Hepatocyte (in vitro differentiated cells): ENCODE measurements at regions not wholly inside any gene's neighbourhood (a gene's known extent, or its start where the extent isn't known, plus 50 kb on each side); places are given as distances from the start of the nearest gene placed in this dataset.

Experiments
- DNase-seq: peaks from one replicate; pipeline ENCODE4 v3.0.0-alpha.2; 2016; ENCODE audit warnings: low spot score
- H2AFZ ChIP-seq: fragments of 200-600 bp; sonication (generic); 2 replicates; pipeline ENCODE4 v1.6.0; 2016; ENCODE audit warnings: antibody characterized with exemption, mild to moderate bottlenecking
- H3K27ac ChIP-seq: fragments of 200-600 bp; sonication (generic); 2 replicates; pipeline ENCODE4 v1.5.1; 2016; ENCODE audit warnings: mild to moderate bottlenecking
- H3K27me3 ChIP-seq: fragments of 200-600 bp; sonication (generic); 2 replicates; pipeline ENCODE4 v1.6.1; 2016
- H3K36me3 ChIP-seq: fragments of 200-600 bp; sonication (generic); replicated peaks from 2 replicates; pipeline ENCODE4 v1.5.1; 2016; ENCODE audit warnings: low read depth; ENCODE audit not compliant: insufficient read depth
- H3K4me1 ChIP-seq: fragments of 200-600 bp; sonication (generic); 2 replicates; pipeline ENCODE4 v1.5.1; 2016; ENCODE audit warnings: mild to moderate bottlenecking, moderate library complexity; ENCODE audit not compliant: insufficient read depth
- H3K4me2 ChIP-seq: fragments of 200-600 bp; sonication (generic); 2 replicates; pipeline ENCODE4 v1.6.0; 2016
- H3K4me3 ChIP-seq: fragments of 200-600 bp; sonication (generic); 2 replicates; pipeline ENCODE4 v1.5.1; 2016; ENCODE audit warnings: mild to moderate bottlenecking
- H3K79me2 ChIP-seq: fragments of 200-600 bp; sonication (generic); 2 replicates; pipeline ENCODE4 v1.6.0; 2017; ENCODE audit warnings: mild to moderate bottlenecking
- H3K9me2 ChIP-seq: fragments of 200-600 bp; sonication (generic); replicated peaks from 2 replicates; pipeline ENCODE4 v1.6.0; 2017; ENCODE audit warnings: mild to moderate bottlenecking; ENCODE audit not compliant: insufficient read depth
- H3K9me3 ChIP-seq: fragments of 200-600 bp; sonication (generic); 2 replicates; pipeline ENCODE4 v1.5.1; 2016; ENCODE audit warnings: low read depth, mild to moderate bottlenecking
- H4K20me1 ChIP-seq: fragments of 200-600 bp; sonication (generic); 2 replicates; pipeline ENCODE4 v1.6.0; 2016; ENCODE audit warnings: mild to moderate bottlenecking; ENCODE audit not compliant: insufficient read depth, poor library complexity, severe bottlenecking
- EZH2 ChIP-seq: fragments of 200-600 bp; sonication (generic); IDR thresholded peaks from 2 replicates; pipeline ENCODE4 v1.6.1; 2016; ENCODE audit warnings: antibody characterized with exemption, mild to moderate bottlenecking, borderline replicate concordance
- EZH2phosphoT487 ChIP-seq: fragments of 200-600 bp; sonication (generic); IDR thresholded peaks from one replicate; pipeline ENCODE4 v1.6.1; 2018; ENCODE audit warnings: antibody characterized with exemption, mild to moderate bottlenecking, low read depth, moderate library complexity; ENCODE audit not compliant: unreplicated experiment, severe bottlenecking
- WGBS: methylation state at CpG from one replicate; pipeline ENCODE4 v1.1.6; 2016; ENCODE audit warnings: low lambda C conversion rate; ENCODE audit errors: missing lambda C conversion rate; 5-methylcytosine and 5-hydroxymethylcytosine counted together
- TF ChIP-seq, protein P1 (sequence below): fragments of 200-600 bp; sonication (generic); IDR thresholded peaks from 2 replicates; pipeline ENCODE4 v1.5.1; 2016; ENCODE audit warnings: antibody characterized with exemption, mild to moderate bottlenecking; ENCODE audit not compliant: poor library complexity

GRCh38 chr6:151719070-151719469 lies 88.4 kb upstream of the ESR1 start:
- TF ChIP-seq, protein P1, sequence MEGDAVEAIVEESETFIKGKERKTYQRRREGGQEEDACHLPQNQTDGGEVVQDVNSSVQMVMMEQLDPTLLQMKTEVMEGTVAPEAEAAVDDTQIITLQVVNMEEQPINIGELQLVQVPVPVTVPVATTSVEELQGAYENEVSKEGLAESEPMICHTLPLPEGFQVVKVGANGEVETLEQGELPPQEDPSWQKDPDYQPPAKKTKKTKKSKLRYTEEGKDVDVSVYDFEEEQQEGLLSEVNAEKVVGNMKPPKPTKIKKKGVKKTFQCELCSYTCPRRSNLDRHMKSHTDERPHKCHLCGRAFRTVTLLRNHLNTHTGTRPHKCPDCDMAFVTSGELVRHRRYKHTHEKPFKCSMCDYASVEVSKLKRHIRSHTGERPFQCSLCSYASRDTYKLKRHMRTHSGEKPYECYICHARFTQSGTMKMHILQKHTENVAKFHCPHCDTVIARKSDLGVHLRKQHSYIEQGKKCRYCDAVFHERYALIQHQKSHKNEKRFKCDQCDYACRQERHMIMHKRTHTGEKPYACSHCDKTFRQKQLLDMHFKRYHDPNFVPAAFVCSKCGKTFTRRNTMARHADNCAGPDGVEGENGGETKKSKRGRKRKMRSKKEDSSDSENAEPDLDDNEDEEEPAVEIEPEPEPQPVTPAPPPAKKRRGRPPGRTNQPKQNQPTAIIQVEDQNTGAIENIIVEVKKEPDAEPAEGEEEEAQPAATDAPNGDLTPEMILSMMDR = no peak
- TF ChIP-seq EZH2phosphoT487 (no peak), EZH2 (no peak)
- no peak for DNase-seq
- H3K9me2 ChIP-seq = no peaks in the 10 kb centered on the region
- no peak overlapping the region for H3K4me3 ChIP-seq
- 86% methylated on average over 5 of the region's 5 CpGs for WGBS
- no peak overlapping the region for H2AFZ ChIP-seq
- H3K36me3 ChIP-seq = no peaks in the 10 kb centered on the region
- H3K27me3 ChIP-seq = no peaks in the 10 kb centered on the region
- H3K4me2 ChIP-seq = no peak overlapping the region
- H3K27ac ChIP-seq = no peak overlapping the region
- H3K4me1 ChIP-seq = no peaks in the 10 kb centered on the region
- H3K9me3 ChIP-seq = no peaks in the 10 kb centered on the region
- no peaks in the 10 kb centered on the region for H4K20me1 ChIP-seq
- no peaks in the 10 kb centered on the region for H3K79me2 ChIP-seq

GRCh38 chr6:151721146-151721545 lies 86.3 kb upstream of the ESR1 start:
- Histone ChIP-seq H3K9me3 (no peaks in the 10 kb centered on the region), H3K4me2 (no peak overlapping the region), H3K79me2 (no peaks in the 10 kb centered on the region), H3K27ac (no peak overlapping the region), H3K4me3 (no peak overlapping the region), H3K36me3 (no peaks in the 10 kb centered on the region), H4K20me1 (no peaks in the 10 kb centered on the region), H3K4me1 (no peaks in the 10 kb centered on the region), H3K27me3 (no peaks in the 10 kb centered on the region), H2AFZ (no peak overlapping the region), H3K9me2 (no peaks in the 10 kb centered on the region)
- WGBS = 72% methylated on average over 3 of the region's 3 CpGs
- no peak for TF ChIP-seq EZH2
- TF ChIP-seq EZH2phosphoT487 = no peak
- TF ChIP-seq, protein P1 = no peak
- no peak for DNase-seq

DNA sequence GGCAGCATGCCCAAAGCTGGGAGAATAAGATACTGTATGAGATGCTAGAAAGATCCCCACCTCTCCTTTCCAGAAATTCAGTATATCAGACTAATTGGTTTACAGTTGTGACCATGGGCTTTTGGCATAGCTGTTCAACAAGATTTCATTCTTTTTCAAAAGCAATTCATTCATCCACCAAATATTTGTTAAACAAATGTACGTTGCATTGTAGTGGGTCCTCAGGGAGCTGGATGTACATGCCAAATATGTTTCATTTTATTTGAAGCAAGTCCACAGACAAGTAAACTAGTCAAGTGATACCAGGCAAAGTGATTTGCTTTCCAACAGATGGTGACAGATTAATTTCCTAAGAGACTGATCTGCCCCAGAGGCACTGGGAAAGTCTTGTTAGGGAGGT lies 85.8 kb upstream of the ESR1 start:
- no peak overlapping the region for H3K4me2 ChIP-seq
- no peaks in the 10 kb centered on the region for H4K20me1 ChIP-seq
- H3K4me1 ChIP-seq = no peaks in the 10 kb centered on the region
- no peak for DNase-seq
- no peak overlapping the region for H3K27ac ChIP-seq
- H3K4me3 ChIP-seq = no peak overlapping the region
- no peak overlapping the region for H2AFZ ChIP-seq
- no peaks in the 10 kb centered on the region for H3K27me3 ChIP-seq
- H3K36me3 ChIP-seq = no peaks in the 10 kb centered on the region
- H3K9me3 ChIP-seq = no peaks in the 10 kb centered on the region
- H3K79me2 ChIP-seq = no peaks in the 10 kb centered on the region
- WGBS = 60% methylated on average over 1 of the region's 1 CpG
- TF ChIP-seq EZH2 (no peak), EZH2phosphoT487 (no peak)
- TF ChIP-seq, protein P1 = no peak
- no peaks in the 10 kb centered on the region for H3K9me2 ChIP-seq

DNA sequence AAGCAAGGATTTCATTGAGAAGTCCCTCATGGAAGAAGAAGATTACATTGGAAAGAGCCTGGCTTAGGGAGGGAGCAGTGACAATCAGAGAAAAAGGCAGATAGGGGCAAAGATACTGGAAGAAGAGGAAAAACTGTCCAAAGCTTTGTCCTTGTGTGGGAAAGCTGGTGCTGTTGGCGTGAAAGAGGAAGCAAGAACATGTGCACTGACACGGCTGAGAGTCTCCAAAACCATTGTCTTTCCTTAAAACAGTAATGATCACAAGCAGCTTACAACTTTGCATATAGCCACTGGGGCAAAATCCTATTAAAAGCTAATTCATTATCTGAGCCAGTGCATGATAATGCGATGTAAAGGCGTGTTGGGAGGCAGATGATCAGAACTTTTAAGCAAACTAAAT lies 85.1 kb upstream of the ESR1 start:
- no peak overlapping the region for H3K4me2 ChIP-seq
- TF ChIP-seq EZH2phosphoT487 = no peak
- TF ChIP-seq, protein P1 = no peak
- TF ChIP-seq EZH2 = no peak
- H2AFZ ChIP-seq = no peak overlapping the region
- H3K9me3 ChIP-seq = no peaks in the 10 kb centered on the region
- H3K4me3 ChIP-seq = no peak overlapping the region
- no peaks in the 10 kb centered on the region for H3K9me2 ChIP-seq
- H3K4me1 ChIP-seq = no peaks in the 10 kb centered on the region
- no peaks in the 10 kb centered on the region for H3K79me2 ChIP-seq
- no peaks in the 10 kb centered on the region for H3K27me3 ChIP-seq
- H4K20me1 ChIP-seq = no peaks in the 10 kb centered on the region
- 90% methylated on average over 4 of the region's 4 CpGs for WGBS
- no peaks in the 10 kb centered on the region for H3K36me3 ChIP-seq
- H3K27ac ChIP-seq = no peak overlapping the region
- no peak for DNase-seq
